ENCODE measurements at regions not wholly inside any gene's neighbourhood (a gene's known extent, or its start where the extent isn't known, plus 50 kb on each side); places are given as distances from the start of the nearest gene placed in this dataset.

- TF ChIP-seq CTCF (IDR thresholded peaks at IDR 0.05) (no peak), EP300 (IDR thresholded peaks at IDR 0.05) (no peak), POLR2AphosphoS5 (IDR thresholded peaks at IDR 0.05) (no peak), POLR2A (IDR thresholded peaks at IDR 0.05) (no peak)
Observed at GRCh38 chr7:91569728-91570457, 305.7 kb downstream of the FZD1 start.

All from stomach (tissue), 4 donors.